ENCODE measurements at regions not wholly inside any gene's neighbourhood (a gene's known extent, or its start where the extent isn't known, plus 50 kb on each side); places are given as distances from the start of the nearest gene placed in this dataset.
"Not testable (repeated sequence)": the region's sequence is repeated elsewhere in the genome, so short reads cannot be mapped to it uniquely, and the experiment has no call there.

- Histone ChIP-seq H3K4me1 (ENCODE audit: control insufficient read depth, insufficient read depth, low read length) (no peaks in the 10 kb centered on the region), H3K27me3 (ENCODE audit: control insufficient read depth in 1 of 2, insufficient read depth in 2 of 2, low read length in 2 of 2) (no peaks in the 10 kb centered on the region), H3K9me3 (ENCODE audit: control insufficient read depth in 2 of 2, low read length in 2 of 2) (no peaks in the 10 kb centered on the region), H3K9ac (ENCODE audit: low read length in 2 of 2) (no peak overlapping the region), H3K36me3 (ENCODE audit: control insufficient read depth in 2 of 2, insufficient read depth in 2 of 2, low read length in 2 of 2) (no peaks in the 10 kb centered on the region), H3K27ac (ENCODE audit: low read length) (no peak overlapping the region), H3K4me3 (ENCODE audit: low read length in 2 of 2) (no peak overlapping the region)
These were observed 176.9 kb downstream of the SH2D4B start for GRCh38 chr10:80714566-80714965.

DNA sequence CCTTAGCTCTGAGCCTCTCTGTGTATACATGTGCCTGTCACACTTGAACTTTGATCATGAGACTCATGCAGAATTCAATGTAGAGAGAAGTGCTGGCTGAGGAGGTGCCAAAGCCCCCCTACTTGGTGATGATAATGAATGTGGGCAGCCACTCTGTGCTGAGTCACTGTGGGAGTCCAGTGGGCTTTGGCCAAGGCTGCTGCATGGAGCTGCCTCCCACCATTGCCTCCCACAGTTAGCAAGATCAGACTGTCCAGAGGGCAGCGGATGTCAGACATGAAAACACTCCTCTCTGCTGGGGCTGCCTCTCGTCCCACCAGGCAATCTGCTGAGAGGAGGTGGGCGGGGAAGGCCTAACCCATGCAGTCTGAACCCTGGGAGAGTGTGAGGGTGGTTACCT lies 180.3 kb downstream of the SH2D4B start:
- Histone ChIP-seq H3K27ac (ENCODE audit: low read length) (no peak overlapping the region), H3K4me1 (ENCODE audit: control insufficient read depth, insufficient read depth, low read length) (no peaks in the 10 kb centered on the region), H3K9ac (ENCODE audit: low read length in 2 of 2) (no peak overlapping the region), H3K9me3 (ENCODE audit: control insufficient read depth in 2 of 2, low read length in 2 of 2) (no peaks in the 10 kb centered on the region), H3K27me3 (ENCODE audit: control insufficient read depth in 1 of 2, insufficient read depth in 2 of 2, low read length in 2 of 2) (no peaks in the 10 kb centered on the region), H3K36me3 (ENCODE audit: control insufficient read depth in 2 of 2, insufficient read depth in 2 of 2, low read length in 2 of 2) (no peaks in the 10 kb centered on the region), H3K4me3 (ENCODE audit: low read length in 2 of 2) (no peak overlapping the region)

GRCh38 chr10:80719935-80720334 lies 182.2 kb downstream of the SH2D4B start:
- no peaks in the 10 kb centered on the region for H3K27me3 ChIP-seq (ENCODE audit: control insufficient read depth in 1 of 2, insufficient read depth in 2 of 2, low read length in 2 of 2)
- no peak overlapping the region for H3K27ac ChIP-seq (ENCODE audit: low read length)
- H3K4me1 ChIP-seq (ENCODE audit: control insufficient read depth, insufficient read depth, low read length): no peaks in the 10 kb centered on the region
- H3K9me3 ChIP-seq (ENCODE audit: control insufficient read depth in 2 of 2, low read length in 2 of 2): no peaks in the 10 kb centered on the region
- no peaks in the 10 kb centered on the region for H3K36me3 ChIP-seq (ENCODE audit: control insufficient read depth in 2 of 2, insufficient read depth in 2 of 2, low read length in 2 of 2)
- H3K4me3 ChIP-seq (ENCODE audit: low read length in 2 of 2): no peak overlapping the region
- H3K9ac ChIP-seq (ENCODE audit: low read length in 2 of 2): no peak overlapping the region

DNA sequence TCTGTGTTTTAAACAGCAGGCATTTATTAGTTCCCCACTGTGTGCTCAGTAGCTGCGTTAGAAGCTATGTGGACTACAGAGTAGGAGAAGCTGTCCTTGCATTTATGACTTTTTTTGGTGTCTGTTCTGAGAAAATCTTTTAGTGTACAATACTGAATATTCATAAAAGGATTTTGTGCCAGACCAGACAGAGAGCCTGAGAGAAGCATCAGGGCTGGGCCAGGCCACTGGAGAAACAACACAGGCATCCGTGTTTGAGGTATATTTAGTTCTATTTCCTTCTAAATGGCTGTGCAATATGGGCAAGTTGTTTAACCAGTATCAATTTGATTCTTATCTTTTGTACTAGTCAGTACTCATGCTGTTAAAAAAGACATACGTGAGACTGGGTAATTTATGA lies 182.8 kb downstream of the SH2D4B start:
- Histone ChIP-seq H3K4me3 (ENCODE audit: low read length in 2 of 2) (no peak overlapping the region), H3K9ac (ENCODE audit: low read length in 2 of 2) (no peak overlapping the region), H3K4me1 (ENCODE audit: control insufficient read depth, insufficient read depth, low read length) (no peaks in the 10 kb centered on the region), H3K27ac (ENCODE audit: low read length) (no peak overlapping the region), H3K9me3 (ENCODE audit: control insufficient read depth in 2 of 2, low read length in 2 of 2) (no peaks in the 10 kb centered on the region), H3K36me3 (ENCODE audit: control insufficient read depth in 2 of 2, insufficient read depth in 2 of 2, low read length in 2 of 2) (no peaks in the 10 kb centered on the region), H3K27me3 (ENCODE audit: control insufficient read depth in 1 of 2, insufficient read depth in 2 of 2, low read length in 2 of 2) (no peaks in the 10 kb centered on the region)

DNA sequence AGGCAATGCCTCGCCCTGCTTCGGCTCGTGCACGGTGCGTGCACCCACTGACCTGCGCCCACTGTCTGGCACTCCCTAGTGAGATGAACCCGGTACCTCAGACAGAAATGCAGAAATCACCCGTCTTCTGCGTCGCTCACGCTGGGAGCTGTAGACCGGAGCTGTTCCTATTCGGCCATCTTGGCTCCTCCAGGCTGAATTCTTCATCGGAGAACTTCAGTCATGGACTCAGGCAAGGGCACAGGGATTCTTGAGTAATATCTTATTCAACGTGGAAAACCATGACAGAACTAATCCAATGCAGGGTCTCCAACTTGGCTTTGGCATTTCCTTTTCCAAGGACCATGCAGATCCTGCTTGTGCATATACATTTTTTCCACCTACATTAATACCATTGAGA lies 190.7 kb downstream of the SH2D4B start:
- not testable (repeated sequence) for H3K4me3 ChIP-seq (ENCODE audit: low read length in 2 of 2); H3K9ac ChIP-seq (ENCODE audit: low read length in 2 of 2); H3K9me3 ChIP-seq (ENCODE audit: control insufficient read depth in 2 of 2, low read length in 2 of 2); H3K36me3 ChIP-seq (ENCODE audit: control insufficient read depth in 2 of 2, insufficient read depth in 2 of 2, low read length in 2 of 2); H3K27me3 ChIP-seq (ENCODE audit: control insufficient read depth in 1 of 2, insufficient read depth in 2 of 2, low read length in 2 of 2); H3K4me1 ChIP-seq (ENCODE audit: control insufficient read depth, insufficient read depth, low read length); H3K27ac ChIP-seq (ENCODE audit: low read length)

DNA sequence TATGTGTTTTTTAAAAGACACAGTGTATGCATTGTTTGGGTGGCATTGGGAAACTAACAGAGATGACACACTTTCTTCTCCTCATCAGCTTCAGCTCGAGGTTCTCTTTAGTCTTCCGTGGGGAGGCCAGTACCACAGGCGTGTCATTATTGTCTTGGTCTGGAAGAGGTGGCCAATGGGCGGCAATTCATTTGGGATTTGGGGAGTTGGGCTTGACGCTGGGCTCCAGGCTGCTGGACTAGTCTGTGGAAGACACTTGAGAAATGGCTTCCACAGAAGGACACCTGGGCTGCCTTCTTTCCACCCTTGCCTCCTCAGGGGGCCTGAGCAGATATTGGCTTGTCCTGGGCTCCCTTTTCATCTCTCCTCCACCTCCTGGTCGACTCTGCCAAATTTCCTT lies 192.2 kb downstream of the SH2D4B start:
- Histone ChIP-seq H3K27ac (ENCODE audit: low read length) (no peak overlapping the region), H3K9me3 (ENCODE audit: control insufficient read depth in 2 of 2, low read length in 2 of 2) (no peaks in the 10 kb centered on the region), H3K4me3 (ENCODE audit: low read length in 2 of 2) (no peak overlapping the region), H3K9ac (ENCODE audit: low read length in 2 of 2) (no peak overlapping the region), H3K4me1 (ENCODE audit: control insufficient read depth, insufficient read depth, low read length) (no peaks in the 10 kb centered on the region), H3K27me3 (ENCODE audit: control insufficient read depth in 1 of 2, insufficient read depth in 2 of 2, low read length in 2 of 2) (no peaks in the 10 kb centered on the region), H3K36me3 (ENCODE audit: control insufficient read depth in 2 of 2, insufficient read depth in 2 of 2, low read length in 2 of 2) (no peaks in the 10 kb centered on the region)

DNA sequence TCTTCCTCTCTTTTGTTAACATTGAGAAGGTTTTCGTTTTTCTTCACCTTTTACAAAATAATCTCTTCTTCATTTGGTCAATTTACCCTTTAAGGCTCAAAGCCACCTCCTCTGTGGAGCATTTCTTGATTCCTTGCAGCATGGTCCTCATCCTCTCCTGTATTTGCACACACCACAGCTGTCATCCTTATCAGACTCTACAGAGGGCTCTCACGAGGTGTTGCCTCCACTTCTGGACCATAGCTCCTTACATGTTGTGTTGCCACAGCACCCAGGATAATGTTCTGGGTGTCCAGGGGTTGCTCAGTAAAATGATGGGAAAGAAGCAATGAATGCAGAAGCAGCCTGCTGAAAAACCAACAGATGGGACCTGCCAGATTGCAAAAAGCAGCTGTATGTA lies 192.8 kb downstream of the SH2D4B start:
- Histone ChIP-seq H3K9ac (ENCODE audit: low read length in 2 of 2) (no peak overlapping the region), H3K9me3 (ENCODE audit: control insufficient read depth in 2 of 2, low read length in 2 of 2) (no peaks in the 10 kb centered on the region), H3K36me3 (ENCODE audit: control insufficient read depth in 2 of 2, insufficient read depth in 2 of 2, low read length in 2 of 2) (no peaks in the 10 kb centered on the region), H3K27ac (ENCODE audit: low read length) (no peak overlapping the region), H3K4me1 (ENCODE audit: control insufficient read depth, insufficient read depth, low read length) (no peaks in the 10 kb centered on the region), H3K4me3 (ENCODE audit: low read length in 2 of 2) (no peak overlapping the region), H3K27me3 (ENCODE audit: control insufficient read depth in 1 of 2, insufficient read depth in 2 of 2, low read length in 2 of 2) (no peaks in the 10 kb centered on the region)

DNA sequence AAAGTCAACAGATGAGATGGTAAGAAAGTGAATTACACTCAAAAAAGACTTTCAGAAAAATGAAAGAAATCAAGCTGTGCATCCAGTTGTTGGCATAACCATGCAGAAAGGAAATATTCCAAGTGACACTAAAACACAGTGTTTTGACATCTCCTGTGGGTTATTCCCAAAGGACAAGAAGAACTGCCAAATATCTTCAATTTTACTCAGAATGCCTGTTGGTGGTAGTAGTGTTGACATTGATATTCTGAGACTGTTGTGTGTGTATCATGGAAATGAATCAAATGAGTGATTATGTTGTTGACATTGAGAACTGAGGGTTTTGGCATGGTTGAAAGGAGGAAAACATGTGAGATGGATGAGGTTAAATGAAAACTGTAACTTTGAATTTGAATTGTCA lies 196.9 kb downstream of the SH2D4B start:
- Histone ChIP-seq H3K9me3 (ENCODE audit: control insufficient read depth in 2 of 2, low read length in 2 of 2) (no peaks in the 10 kb centered on the region), H3K27ac (ENCODE audit: low read length) (no peak overlapping the region), H3K27me3 (ENCODE audit: control insufficient read depth in 1 of 2, insufficient read depth in 2 of 2, low read length in 2 of 2) (no peaks in the 10 kb centered on the region), H3K36me3 (ENCODE audit: control insufficient read depth in 2 of 2, insufficient read depth in 2 of 2, low read length in 2 of 2) (no peaks in the 10 kb centered on the region), H3K4me3 (ENCODE audit: low read length in 2 of 2) (no peak overlapping the region), H3K4me1 (ENCODE audit: control insufficient read depth, insufficient read depth, low read length) (no peaks in the 10 kb centered on the region), H3K9ac (ENCODE audit: low read length in 2 of 2) (no peak overlapping the region)

- no peaks in the 10 kb centered on the region for H3K9me3 ChIP-seq (ENCODE audit: control insufficient read depth in 2 of 2, low read length in 2 of 2)
These were observed 199.5 kb downstream of the SH2D4B start for GRCh38 chr10:80737209-80737608.

DNA sequence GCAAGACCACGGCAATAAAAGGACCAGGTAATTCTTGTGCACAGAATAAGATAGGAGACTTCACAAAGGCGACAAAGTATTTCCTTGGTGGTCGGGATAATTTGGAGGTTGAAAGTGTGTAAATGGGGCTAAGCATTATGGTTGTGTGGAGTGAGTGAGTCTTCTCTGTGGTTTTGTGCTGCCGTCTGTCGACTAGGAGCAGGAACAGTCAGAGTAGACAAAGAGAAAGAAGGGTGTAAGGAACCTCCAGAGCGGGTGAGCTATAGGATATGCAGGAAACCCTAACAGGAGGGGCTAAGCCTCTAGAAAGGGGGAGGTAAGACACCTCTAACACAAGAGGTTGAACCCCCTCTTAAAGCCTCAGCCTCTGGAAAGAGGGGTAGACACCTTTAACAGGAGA lies 201.6 kb downstream of the SH2D4B start:
- Histone ChIP-seq H3K4me3 (ENCODE audit: low read length in 2 of 2) (no peak overlapping the region), H3K27ac (ENCODE audit: low read length) (no peak overlapping the region)

More at GRCh38 chr10:80737209-80737608, 199.5 kb downstream of the SH2D4B start:
- Histone ChIP-seq H3K27me3 (ENCODE audit: control insufficient read depth in 1 of 2, insufficient read depth in 2 of 2, low read length in 2 of 2) (peaks cover 0 to 2% of the 10 kb centered on the region in 2 donors), H3K4me1 (ENCODE audit: control insufficient read depth, insufficient read depth, low read length) (no peaks in the 10 kb centered on the region), H3K9ac (ENCODE audit: low read length in 2 of 2) (no peak overlapping the region), H3K27ac (ENCODE audit: low read length) (no peak overlapping the region), H3K36me3 (ENCODE audit: control insufficient read depth in 2 of 2, insufficient read depth in 2 of 2, low read length in 2 of 2) (no peaks in the 10 kb centered on the region), H3K4me3 (ENCODE audit: low read length in 2 of 2) (no peak overlapping the region)

DNA sequence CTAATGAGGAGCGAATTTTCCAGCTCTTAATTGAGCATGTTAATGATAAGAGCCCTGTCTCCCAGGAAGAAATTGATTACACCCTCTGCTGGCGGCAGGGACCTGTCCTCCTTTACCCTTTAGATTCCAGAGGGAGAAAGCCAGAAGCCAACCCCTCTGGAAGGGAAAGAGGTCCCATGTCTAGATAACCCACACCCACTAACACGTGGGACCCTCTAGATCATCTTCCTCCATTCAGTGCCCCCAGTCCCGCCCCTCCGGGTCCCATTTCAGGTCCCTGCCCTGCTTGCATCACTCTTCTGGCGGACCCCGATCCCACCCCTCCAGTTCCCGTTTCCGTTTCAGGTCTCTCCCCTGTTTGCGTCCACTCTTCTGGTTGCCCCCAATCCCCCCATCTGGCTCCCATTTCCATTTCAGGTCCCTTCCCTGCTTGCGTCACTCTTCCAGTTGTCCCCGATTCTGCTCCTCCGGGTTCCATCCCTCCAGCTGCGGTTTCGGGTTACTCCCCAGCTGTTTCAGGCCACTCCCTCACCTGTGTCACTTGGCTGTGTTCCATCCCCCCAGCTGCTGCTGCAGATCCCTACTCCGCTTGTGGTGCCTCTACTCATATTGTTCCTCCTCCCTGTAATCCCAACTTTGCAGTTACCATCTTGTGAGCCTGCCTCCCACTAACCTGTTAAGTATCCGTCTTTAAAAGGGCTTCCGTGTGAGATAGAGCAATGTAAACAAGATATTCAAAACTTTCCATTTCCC lies 202.4 kb downstream of the SH2D4B start:
- Histone ChIP-seq H3K27ac (ENCODE audit: low read length) (no peak overlapping the region), H3K4me1 (ENCODE audit: control insufficient read depth, insufficient read depth, low read length) (no peaks in the 10 kb centered on the region), H3K27me3 (ENCODE audit: control insufficient read depth in 1 of 2, insufficient read depth in 2 of 2, low read length in 2 of 2) (peaks cover 0 to 2% of the 10 kb centered on the region in 2 donors), H3K9me3 (ENCODE audit: control insufficient read depth in 2 of 2, low read length in 2 of 2) (no peaks in the 10 kb centered on the region), H3K4me3 (ENCODE audit: low read length in 2 of 2) (no peak overlapping the region), H3K9ac (ENCODE audit: low read length in 2 of 2) (no peak overlapping the region), H3K36me3 (ENCODE audit: control insufficient read depth in 2 of 2, insufficient read depth in 2 of 2, low read length in 2 of 2) (no peaks in the 10 kb centered on the region)

More for the DNA sequence above, 201.6 kb downstream of the SH2D4B start:
- H3K27me3 ChIP-seq (ENCODE audit: control insufficient read depth in 1 of 2, insufficient read depth in 2 of 2, low read length in 2 of 2): peaks cover 0 to 2% of the 10 kb centered on the region in 2 donors
- no peaks in the 10 kb centered on the region for H3K9me3 ChIP-seq (ENCODE audit: control insufficient read depth in 2 of 2, low read length in 2 of 2)
- H3K4me1 ChIP-seq (ENCODE audit: control insufficient read depth, insufficient read depth, low read length): no peaks in the 10 kb centered on the region
- no peak overlapping the region for H3K9ac ChIP-seq (ENCODE audit: low read length in 2 of 2)
- no peaks in the 10 kb centered on the region for H3K36me3 ChIP-seq (ENCODE audit: control insufficient read depth in 2 of 2, insufficient read depth in 2 of 2, low read length in 2 of 2)

Measured in stomach smooth muscle (tissue), 2 donors.